Prostate gland (tissue), 2 donors: ENCODE measurements at regions not wholly inside any gene's neighbourhood (a gene's known extent, or its start where the extent isn't known, plus 50 kb on each side); places are given as distances from the start of the nearest gene placed in this dataset.

Experiments
- CTCF ChIP-seq, 4 experiments: fragments of 200-600 bp in 2 of 4; fragments of 450-650 bp in 2 of 4; sonication (generic) in 2 of 4; IDR thresholded peaks; 1 replicate in 3 of 4; 2 replicates in 1 of 4; pipeline ENCODE4 v1.5.1; 2016 to 2019; ENCODE audit warnings: antibody characterized with exemption in 4 of 4, mild to moderate bottlenecking in 2 of 4, moderate library complexity in 2 of 4
- POLR2AphosphoS5 ChIP-seq: sonication (generic); formaldehyde crosslinking; IDR thresholded peaks from one replicate; pipeline ENCODE4 v1.6.1; 2017; ENCODE audit warnings: antibody characterized with exemption

- TF ChIP-seq CTCF (IDR thresholded peaks at IDR 0.05): no peak
- TF ChIP-seq POLR2AphosphoS5: no peak
Measured at GRCh38 chr2:133847591-133847990, 279.3 kb upstream of the NCKAP5 start.
